GM18858 (cell line): ENCODE measurements at regions not wholly inside any gene's neighbourhood (a gene's known extent, or its start where the extent isn't known, plus 50 kb on each side); places are given as distances from the start of the nearest gene placed in this dataset.

Experiments
- ATAC-seq: cut with Tn5 transposase; IDR thresholded peaks from one replicate; pipeline ENCODE4 v1.9.1; 2021; ENCODE audit not compliant: unreplicated experiment

- no peak for ATAC-seq
Measured at GRCh38 chr4:105092356-105092755, 54.3 kb upstream of the TET2 start.

DNA sequence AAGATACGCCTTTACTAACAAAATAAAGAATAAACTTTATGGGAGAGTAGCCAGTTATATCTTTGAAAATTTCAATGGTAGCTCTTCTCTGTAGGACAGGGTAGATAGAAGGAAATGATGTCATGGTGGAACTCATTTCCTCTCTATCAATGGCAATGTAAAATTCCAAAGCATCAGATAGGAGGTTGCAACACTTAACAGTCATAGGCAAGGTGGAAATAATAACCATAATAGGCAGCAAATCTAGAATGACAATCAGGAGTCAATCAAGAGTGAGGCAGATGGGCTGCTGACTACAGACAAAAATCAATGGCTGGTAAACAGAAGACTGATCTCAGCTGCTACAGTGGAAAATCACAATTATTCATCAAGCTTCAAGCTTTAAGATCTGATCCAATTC lies 53.9 kb upstream of the TET2 start:
- no peak for ATAC-seq

DNA sequence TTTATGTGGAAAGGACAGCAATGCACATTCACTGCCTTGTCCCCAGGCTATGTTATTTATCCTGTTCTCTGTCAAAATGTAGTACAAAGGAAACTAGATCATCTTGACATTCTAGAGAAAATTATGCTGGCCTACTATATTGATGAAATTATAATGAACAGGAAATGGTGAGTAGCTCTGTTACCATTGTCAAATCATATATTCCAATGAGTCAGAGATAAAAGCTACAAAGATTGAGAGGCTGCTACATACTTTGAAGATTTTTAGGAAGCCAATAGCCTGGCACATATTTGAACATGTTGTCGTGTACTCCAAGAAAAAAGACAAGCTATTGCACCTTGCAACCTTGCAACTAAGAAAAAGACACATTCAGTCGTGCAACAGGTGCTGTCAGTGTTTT lies 52.7 kb upstream of the TET2 start:
- ATAC-seq = no peak
